GM11168 (cell line): ENCODE measurements at regions not wholly inside any gene's neighbourhood (a gene's known extent, or its start where the extent isn't known, plus 50 kb on each side); places are given as distances from the start of the nearest gene placed in this dataset.

Experiments used
- in situ Hi-C: fragments of 300-500 bp; cut with MboI; formaldehyde crosslinking; loops from one replicate; pipeline ENCODE4 v1.12.0; 2022; ENCODE audit warnings: low sequenced_read_pairs; ENCODE audit not compliant: unreplicated experiment

DNA sequence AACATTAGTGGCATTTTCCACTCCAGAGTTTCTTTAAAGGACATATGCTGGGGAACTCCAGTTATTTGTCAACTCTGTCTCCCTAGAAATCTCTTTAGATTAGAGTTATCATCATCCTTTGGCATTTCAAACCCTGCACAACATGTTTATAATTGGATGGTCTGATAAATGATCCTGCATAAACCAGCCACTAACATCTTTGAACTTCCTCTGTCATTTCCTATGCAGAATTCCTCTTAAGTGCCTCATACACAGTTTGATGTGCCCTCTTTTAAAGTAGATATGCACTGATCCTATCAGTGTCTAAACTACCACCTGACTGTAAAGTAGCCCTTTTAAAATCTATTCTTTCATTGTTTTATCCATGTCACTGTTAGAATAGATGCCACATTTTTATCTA is 306.3 kb upstream of the IRAK1BP1 start:
- in situ Hi-C loops: no loop called here

DNA sequence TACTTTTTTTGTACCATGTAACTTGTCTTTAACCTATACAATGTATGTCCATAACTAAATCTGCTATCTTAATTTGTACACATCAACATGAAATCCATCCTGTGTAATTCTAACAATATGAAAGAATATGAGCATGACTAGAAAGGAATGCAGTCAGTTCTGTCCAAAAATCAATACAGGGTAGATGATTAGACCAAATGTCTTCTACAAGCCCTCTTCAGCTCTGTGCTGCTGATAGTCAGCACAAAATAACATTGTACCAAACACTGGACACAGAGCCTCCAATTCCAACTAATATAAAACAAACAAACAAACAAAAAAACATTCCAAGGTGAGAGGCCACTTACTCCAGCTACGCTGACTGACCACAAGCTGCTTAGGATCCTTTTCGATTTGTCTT is 301.4 kb upstream of the IRAK1BP1 start:
- in situ Hi-C loops: no loop called here

DNA sequence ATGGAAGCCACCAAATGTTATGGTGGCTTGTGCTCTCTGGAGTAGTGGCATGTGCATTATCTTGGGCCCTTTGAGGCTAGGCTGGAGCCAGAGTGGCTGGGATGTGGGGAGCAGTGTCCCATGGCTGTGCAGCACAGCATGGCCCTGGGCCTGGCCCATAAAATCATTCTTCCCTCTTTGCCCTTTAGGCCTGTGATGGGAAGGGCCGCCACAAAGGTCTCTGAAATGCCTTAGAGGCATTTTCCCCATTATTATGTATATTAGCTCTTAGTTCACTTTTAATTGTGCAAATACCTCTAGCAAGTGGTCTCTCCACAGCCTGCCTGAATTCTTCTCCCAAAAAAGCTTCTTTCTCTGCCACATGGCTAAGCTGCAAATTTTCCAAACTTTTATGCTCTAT is 297.3 kb upstream of the IRAK1BP1 start:
- in situ Hi-C loops: no loop called here

DNA sequence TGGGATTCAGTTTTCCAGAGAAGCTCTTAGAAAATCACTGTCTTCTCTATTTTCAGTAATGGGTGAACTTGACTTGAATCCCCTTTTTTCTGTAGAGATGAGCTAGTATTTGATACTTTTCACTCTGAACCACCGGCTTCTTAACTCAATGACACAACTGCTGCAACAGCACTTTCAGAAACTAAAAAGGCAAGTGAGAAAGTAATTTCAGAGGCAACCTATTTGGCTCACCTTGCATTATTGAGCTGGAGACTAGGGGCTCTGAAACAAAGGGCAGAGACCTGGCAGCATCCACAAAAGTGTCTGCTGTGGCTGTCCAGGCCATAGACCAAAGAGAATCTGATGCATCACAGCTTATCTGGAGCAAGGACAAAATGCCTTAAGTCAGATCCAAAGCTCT is 289.8 kb upstream of the IRAK1BP1 start:
- in situ Hi-C loops: no loop called here

DNA sequence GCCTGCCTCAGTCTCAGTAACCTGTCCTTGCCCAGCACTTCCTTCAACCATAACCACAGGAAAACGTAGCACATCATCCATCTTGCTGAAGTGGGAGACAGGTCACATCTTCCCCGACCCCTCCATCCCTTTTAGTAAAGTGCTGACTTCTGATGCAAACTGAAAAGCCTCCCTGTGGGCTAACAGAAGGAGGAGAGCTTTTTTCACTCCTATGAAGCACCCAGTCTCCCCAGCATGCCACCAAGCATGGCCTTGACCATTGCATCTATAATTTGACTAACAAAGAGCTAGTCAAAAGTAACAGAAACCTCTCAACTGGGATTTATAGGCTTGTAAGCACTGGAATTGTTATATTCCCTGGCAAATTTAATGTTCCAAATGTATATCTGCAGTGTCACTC is 288.9 kb upstream of the IRAK1BP1 start:
- in situ Hi-C loops: no loop called here

- in situ Hi-C loops: no loop called here
These were observed 286.4 kb upstream of the IRAK1BP1 start for GRCh38 chr6:78580923-78581322.

- in situ Hi-C loops: no loop called here
These were observed 284.3 kb upstream of the IRAK1BP1 start for GRCh38 chr6:78583079-78583478.

- in situ Hi-C loops: no loop called here
These were observed 277.9 kb upstream of the IRAK1BP1 start for GRCh38 chr6:78589436-78589835.

DNA sequence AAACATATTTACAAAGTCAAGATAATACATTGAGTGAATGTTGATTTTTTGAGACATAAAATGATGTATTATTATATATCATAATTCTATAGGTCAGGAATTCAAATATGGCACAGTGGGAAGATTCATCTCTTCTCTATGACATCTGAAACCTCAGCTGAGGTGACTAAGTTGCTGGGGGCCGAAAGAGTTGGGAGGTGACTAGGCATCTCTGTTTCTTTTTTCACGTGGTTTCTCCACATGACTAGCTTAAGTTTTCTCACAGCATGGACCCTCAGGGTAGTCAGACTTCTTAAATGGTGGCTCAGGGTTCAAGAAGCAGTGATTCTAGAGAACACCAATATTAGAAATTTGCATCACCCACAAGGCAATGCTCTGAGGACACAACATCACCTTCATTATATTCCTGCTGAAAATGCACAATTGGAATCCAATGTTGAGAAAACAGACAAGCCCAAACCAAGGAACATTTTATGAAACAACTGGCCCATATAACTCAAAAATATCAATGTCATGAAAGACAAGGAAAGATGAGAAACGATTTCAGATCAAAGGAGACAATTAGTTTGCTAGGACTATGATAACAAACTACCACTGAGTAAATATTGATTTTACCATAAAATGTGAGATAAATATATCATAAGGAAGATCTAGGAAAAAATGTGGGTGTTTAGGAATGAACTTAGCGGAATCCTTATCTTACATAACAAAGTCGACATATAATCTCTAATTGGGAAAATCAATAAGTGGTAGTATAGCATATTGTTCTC is 273.3 kb upstream of the IRAK1BP1 start:
- in situ Hi-C loops: no loop called here

- in situ Hi-C loops: no loop called here
These were observed 272.7 kb upstream of the IRAK1BP1 start for GRCh38 chr6:78594668-78595066.

- in situ Hi-C loops: no loop called here
These were observed 269.4 kb upstream of the IRAK1BP1 start for GRCh38 chr6:78597966-78598365.

DNA sequence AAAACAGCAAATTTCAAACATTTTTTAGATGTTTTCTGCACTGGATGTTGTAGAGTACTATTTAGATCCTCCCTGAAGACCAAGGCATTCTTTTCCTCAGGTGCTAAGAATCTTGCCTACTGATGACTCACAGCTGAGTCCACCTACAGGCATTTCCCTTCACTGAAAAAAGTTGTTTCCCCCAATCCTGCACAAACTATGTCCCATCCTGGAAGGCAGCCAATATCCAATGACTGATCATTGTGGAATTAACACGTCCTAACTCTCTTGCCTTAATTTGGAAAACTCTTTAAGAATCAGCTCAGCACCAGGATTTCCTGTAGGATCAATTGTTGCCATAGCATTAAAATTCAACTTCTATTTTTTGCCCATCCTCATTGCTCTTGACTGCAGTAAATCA is 268.4 kb upstream of the IRAK1BP1 start:
- in situ Hi-C loops: no loop called here

GRCh38 chr6:78599526-78599925 is 267.8 kb upstream of the IRAK1BP1 start:
- in situ Hi-C loops: no loop called here

- in situ Hi-C loops: no loop called here
These were observed 261.4 kb upstream of the IRAK1BP1 start for GRCh38 chr6:78605909-78606446.

- in situ Hi-C loops: no loop called here
These were observed 260.2 kb upstream of the IRAK1BP1 start for GRCh38 chr6:78607189-78607588.

GRCh38 chr6:78611102-78611620 is 256.2 kb upstream of the IRAK1BP1 start:
- in situ Hi-C loops: no loop called here

GRCh38 chr6:78611886-78612480 is 255.4 kb upstream of the IRAK1BP1 start:
- in situ Hi-C loops: no loop called here

- in situ Hi-C loops: no loop called here
These were observed 252.4 kb upstream of the IRAK1BP1 start for GRCh38 chr6:78614961-78615360.

GRCh38 chr6:78615430-78615904 is 251.9 kb upstream of the IRAK1BP1 start:
- in situ Hi-C loops: no loop called here

- in situ Hi-C loops: no loop called here
These were observed 248.4 kb upstream of the IRAK1BP1 start for GRCh38 chr6:78618970-78619369.

DNA sequence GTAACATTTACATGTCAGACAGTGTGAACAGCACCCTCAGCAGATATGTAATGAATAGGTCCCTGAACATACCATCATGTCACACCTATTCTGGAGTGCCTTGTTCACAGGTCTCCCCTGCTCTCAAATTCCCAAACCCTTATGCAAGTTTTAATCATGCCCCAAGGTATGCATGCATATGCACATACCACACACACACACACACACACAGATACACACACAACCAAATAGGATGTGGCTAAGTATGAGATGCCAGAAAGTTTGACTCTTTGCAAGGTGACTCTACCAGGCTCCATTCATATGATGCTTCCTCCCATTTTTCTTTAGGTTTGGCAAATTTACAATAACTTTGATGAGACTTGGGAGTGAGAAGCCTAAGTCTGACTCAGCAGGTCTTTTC is 243.8 kb upstream of the IRAK1BP1 start:
- in situ Hi-C loops: no loop called here
